ENCODE measurements at regions not wholly inside any gene's neighbourhood (a gene's known extent, or its start where the extent isn't known, plus 50 kb on each side); places are given as distances from the start of the nearest gene placed in this dataset.
"Not testable (repeated sequence)": the region's sequence is repeated elsewhere in the genome, so short reads cannot be mapped to it uniquely, and the experiment has no call there.

DNA sequence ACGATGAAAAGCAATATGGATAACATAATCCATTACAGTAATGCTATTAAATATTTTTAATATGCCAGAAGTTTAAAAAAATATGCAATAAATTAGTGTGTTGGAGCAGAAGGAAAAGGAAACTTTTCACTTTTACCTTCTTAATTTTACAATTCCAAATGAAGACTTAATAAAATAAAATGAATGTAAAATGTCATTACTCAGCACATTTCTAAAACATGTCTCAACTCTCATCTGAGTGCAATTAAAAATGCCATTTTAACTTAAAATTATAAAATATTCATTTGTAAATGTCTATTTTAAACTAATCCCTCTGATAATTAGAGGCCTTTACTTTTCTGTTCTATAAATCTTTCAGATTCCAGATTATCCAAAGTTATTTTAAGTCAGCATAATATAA lies 733.4 kb downstream of the DNAH5 start:
- no peak for DNase-seq (ENCODE audit: low spot score)
- TF ChIP-seq, protein P1, sequence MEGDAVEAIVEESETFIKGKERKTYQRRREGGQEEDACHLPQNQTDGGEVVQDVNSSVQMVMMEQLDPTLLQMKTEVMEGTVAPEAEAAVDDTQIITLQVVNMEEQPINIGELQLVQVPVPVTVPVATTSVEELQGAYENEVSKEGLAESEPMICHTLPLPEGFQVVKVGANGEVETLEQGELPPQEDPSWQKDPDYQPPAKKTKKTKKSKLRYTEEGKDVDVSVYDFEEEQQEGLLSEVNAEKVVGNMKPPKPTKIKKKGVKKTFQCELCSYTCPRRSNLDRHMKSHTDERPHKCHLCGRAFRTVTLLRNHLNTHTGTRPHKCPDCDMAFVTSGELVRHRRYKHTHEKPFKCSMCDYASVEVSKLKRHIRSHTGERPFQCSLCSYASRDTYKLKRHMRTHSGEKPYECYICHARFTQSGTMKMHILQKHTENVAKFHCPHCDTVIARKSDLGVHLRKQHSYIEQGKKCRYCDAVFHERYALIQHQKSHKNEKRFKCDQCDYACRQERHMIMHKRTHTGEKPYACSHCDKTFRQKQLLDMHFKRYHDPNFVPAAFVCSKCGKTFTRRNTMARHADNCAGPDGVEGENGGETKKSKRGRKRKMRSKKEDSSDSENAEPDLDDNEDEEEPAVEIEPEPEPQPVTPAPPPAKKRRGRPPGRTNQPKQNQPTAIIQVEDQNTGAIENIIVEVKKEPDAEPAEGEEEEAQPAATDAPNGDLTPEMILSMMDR (IDR thresholded peaks at IDR 0.05; ENCODE audit: borderline replicate concordance, control extremely low read depth, extremely low read depth, insufficient read depth, missing control alignments), result no peak
- in situ Hi-C loops (cut with MboI; ENCODE audit: low sequenced_read_pairs, unreplicated experiment), result no loop called here

DNA sequence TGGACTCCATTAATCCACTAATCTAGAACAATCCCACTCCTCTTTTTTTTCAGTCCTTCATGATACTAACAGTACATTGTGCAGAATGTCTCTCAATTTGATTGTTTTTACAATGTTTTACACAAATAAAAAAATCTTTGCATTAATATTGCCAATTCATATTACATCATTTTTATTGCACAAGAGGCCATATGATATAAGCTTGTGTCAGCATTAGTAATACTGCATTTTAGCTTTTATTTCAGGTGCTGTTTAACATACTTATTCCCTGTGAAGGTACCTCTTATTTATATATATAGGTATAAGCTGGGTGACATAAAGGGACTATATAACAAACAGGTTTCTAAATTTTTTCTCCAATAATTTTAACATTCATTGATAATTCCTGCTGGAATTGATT lies 737.4 kb downstream of the DNAH5 start:
- in situ Hi-C loops (cut with MboI; ENCODE audit: low sequenced_read_pairs, unreplicated experiment), result no loop called here
- DNase-seq (ENCODE audit: low spot score), result no peak
- TF ChIP-seq, protein P1 (IDR thresholded peaks at IDR 0.05; ENCODE audit: borderline replicate concordance, control extremely low read depth, extremely low read depth, insufficient read depth, missing control alignments), result no peak

DNA sequence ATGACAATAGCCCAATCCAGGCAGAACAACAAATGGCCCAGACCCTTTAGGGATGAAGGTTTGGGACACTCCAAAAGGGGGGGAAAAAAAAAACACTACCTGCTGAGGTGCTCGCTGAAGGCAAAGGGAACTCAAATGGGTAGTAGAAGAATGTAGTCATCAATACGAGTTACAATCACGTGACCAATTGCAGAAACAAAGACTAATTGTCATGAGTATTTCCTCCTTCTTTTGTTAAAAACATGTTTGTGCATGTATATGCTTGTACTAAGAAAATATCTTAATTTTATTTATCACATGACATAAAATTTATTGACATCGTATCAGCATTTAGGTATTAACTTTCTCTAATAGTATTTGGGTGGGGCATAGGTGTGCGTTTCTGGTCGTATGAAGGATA lies 743.5 kb downstream of the DNAH5 start:
- TF ChIP-seq, protein P1 (IDR thresholded peaks at IDR 0.05; ENCODE audit: borderline replicate concordance, control extremely low read depth, extremely low read depth, insufficient read depth, missing control alignments), result no peak
- in situ Hi-C loops (cut with MboI; ENCODE audit: low sequenced_read_pairs, unreplicated experiment), result no loop called here
- no peak for DNase-seq (ENCODE audit: low spot score)

DNA sequence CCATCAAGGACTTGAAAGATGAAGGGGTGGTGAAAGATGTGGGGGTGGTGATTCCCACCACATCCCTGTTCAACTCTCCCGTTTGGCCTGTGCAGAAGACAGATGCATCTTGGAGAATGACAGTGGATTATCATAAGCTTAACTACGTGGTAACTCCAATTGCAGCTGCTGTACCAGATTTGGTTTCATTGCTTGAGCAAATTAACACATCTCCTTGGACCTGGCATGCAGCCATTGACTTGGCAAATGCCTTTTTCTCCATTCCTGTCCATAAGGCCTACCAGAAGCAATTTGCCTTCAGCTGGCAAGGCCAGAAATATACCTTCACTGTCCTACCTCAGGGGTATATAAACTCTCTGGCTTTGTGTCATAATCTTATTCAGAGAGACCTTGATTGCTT lies 746.3 kb downstream of the DNAH5 start:
- in situ Hi-C loops (cut with MboI; ENCODE audit: low sequenced_read_pairs, unreplicated experiment), result not testable (repeated sequence)

DNA sequence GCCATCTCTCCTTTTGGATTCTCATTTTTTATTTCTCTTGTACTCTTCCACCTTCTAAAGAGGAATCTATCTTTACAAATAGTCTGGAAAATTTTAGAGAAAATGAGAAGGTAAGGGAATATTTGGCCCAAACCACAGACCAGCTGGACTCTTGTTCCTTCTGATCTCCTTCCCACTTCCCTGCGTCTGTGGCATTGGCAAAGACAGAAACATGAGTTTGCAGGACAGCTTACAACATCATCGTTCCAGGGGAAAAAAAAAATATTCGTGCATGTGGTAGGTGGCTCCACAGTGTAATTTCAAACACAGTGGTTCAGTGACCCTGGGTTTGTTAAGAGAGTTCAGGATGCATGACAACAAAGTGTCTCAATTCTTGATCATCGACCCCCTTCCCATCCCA lies 755.0 kb downstream of the DNAH5 start:
- in situ Hi-C loops (cut with MboI; ENCODE audit: low sequenced_read_pairs, unreplicated experiment), result no loop called here
- DNase-seq (ENCODE audit: low spot score), result no peak
- TF ChIP-seq, protein P1 (IDR thresholded peaks at IDR 0.05; ENCODE audit: borderline replicate concordance, control extremely low read depth, extremely low read depth, insufficient read depth, missing control alignments), result no peak

More for the DNA sequence above, 746.3 kb downstream of the DNAH5 start:
- DNase-seq (ENCODE audit: low spot score), result not testable (repeated sequence)

DNA sequence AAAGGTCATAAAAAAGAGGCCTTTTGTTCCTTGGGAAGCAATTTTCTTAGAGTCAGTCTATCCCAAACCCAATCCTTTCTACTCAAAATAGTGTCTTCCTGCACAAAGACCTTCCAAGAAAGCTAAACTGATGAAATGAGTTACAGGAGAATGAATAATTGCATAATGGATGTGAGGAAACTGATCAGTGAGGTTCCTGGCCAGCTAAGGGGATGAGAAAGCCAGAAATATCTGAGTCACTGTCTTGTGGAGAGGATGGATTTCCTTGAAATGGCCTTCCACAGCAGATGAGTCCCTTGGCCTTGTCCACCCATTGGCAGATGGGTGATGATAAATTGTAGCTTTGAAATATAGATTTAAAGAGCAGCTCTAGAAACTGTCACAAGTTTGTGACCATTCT lies 756.1 kb downstream of the DNAH5 start:
- TF ChIP-seq, protein P1 (IDR thresholded peaks at IDR 0.05; ENCODE audit: borderline replicate concordance, control extremely low read depth, extremely low read depth, insufficient read depth, missing control alignments), result no peak
- in situ Hi-C loops (cut with MboI; ENCODE audit: low sequenced_read_pairs, unreplicated experiment), result no loop called here
- no peak for DNase-seq (ENCODE audit: low spot score)

DNA sequence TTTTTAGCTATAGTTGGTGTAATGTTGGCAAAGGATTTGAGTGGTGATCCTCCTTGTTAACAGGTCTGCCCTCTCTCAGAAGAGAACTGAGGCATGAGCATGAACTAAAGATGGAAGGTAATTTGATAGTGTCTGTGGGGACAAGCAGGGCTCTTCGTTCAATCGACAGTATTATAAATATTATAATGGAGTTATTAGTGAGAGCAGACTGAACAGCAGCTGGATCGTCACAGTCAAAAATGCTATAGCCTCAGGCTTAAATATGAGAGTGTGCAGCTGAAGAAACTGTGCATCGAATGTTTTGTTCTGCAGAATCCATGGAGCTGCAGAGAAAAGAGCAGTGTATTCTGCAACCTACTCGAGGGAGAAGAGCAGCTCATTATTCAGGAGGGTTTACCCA lies 757.3 kb downstream of the DNAH5 start:
- in situ Hi-C loops (cut with MboI; ENCODE audit: low sequenced_read_pairs, unreplicated experiment), result no loop called here
- TF ChIP-seq, protein P1 (IDR thresholded peaks at IDR 0.05; ENCODE audit: borderline replicate concordance, control extremely low read depth, extremely low read depth, insufficient read depth, missing control alignments), result no peak

More for the DNA sequence above, 757.3 kb downstream of the DNAH5 start:
- no peak for DNase-seq (ENCODE audit: low spot score)

Data from GM13976 (cell line).